Renal pelvis (tissue), 1 donor: ENCODE measurements at regions not wholly inside any gene's neighbourhood (a gene's known extent, or its start where the extent isn't known, plus 50 kb on each side); places are given as distances from the start of the nearest gene placed in this dataset.

Experiments
- DNase-seq: peaks from one replicate; pipeline ENCODE4 v3.0.0-alpha.2; 2013

DNA sequence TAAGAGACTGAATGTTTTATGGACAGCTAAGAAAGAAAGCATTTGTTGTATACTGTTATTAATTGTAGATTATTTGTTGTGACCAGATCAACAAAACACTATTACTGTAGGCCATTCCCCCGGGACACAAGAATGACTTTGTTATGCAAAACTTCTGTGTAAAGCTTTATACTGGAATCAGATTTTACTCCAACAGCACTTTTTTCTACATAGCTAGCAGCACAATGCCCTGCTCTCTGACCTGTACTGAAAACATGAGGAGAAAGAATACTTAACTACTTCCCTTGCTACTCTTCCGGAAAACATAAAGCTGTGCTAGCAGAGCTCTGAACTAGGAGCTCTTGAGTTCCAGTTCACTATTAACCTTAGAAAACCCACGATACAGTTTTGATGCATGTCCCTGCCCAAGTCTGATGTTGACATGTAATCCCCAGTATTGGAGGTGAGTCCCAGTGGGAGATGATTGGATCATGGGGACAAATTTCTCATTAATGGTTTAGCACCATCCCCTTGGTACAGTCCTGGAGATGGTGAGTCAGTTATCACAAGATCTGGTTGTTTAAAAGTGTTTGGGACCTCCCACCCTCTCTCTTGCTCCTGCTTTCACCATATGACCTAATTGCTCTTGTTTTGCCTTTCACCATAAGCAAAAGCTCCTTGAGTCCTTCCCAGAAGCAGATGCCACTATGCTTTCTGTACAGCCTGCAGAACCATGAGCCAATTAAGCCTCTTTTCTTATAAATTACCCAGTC is 601.1 kb upstream of the PIK3C3 start:
- peak; percentile 26 for DNase-seq

DNA sequence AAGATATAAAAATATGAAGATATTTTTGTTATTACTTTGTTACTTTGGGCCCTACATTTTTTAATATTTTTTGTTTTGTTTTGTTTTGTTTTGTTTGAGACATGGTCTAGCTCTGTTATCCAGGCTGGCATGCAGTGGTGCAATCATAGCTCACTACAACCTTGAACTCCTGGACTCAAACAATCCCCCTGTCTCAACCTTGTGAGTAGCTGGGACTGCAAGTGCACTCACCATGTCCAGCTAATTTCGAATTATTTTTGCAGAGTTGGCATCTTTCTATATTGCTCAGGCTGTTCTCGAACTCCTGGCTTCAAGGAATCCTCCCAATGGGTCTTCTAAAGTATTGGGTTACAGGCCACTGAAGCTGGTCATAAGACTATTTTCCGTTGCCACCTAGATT is 603.6 kb upstream of the PIK3C3 start:
- no peak for DNase-seq

DNA sequence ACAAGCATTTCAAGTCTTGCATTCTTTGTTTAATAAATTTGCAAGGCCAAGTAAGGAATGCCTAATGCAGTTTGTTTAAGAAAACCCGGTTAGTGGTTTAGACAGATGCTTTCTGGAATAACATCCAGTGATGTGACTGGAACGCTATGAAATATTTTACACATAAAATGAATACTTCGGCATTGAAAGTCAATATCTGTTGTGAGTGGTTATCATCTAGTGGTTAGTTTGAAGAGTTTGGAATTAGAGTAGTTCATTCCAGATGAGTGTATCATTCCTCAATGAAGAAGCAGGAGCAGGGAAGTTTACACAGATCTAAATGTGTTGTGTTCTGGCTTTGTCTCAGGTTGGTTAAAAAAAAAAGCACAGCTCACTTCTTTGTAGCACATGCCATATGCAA is 608.0 kb upstream of the PIK3C3 start:
- no peak for DNase-seq

DNA sequence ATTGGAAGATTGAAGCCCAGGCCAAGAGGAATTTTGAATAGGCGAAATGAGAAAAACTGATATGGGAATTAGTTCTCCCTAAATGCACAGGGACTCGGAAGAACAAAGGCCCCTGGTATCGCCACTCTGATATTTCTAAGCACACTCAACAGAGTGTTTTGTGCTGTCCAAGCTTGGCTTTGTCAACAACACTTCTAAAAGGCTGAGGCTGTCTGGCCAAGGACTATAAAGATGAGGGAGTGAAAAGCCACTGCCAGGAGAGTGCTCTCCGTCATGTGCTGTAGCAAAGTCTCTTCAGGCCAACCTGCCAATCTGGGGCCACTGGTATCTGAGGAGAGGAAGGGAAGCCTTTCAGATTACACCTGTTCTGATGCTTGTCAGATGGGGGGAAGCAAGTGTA is 611.2 kb upstream of the PIK3C3 start:
- no peak for DNase-seq

DNA sequence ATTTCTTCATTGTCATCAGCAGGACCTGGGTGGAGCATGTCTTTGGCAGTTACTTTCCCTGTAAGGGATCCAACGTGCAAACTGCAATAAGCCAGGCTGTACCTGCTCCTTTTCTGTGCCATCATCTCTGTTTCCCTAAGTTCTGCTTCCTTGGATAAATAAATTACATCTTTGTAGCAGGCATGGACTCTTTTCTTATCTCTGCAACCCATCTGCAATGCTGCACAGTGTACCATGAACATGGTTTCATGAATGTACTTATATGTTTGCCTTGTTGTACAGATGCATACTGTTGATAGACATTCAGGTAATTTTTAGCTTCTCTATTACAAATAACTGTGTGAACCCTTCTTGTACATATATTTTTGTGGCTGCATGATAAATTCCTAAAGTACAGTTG is 616.7 kb upstream of the PIK3C3 start:
- no peak for DNase-seq

DNA sequence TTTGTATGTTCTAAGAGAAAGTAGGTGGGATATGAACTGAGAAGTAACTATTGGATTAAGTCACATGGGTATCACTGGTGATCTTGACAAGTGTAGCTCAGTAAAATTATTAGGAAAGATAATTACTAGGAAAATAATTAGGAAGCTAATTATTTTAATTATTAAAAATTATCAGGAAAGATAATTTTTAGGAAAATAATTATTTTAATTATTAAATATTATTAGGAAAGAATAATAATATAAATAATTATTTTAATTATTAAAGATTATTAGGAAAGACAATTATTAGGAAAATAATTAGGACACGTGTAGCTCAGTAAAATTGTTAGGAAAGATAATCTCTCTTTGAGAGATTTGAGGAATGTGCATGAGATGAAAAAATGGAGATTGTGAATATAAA is 623.4 kb upstream of the PIK3C3 start:
- no peak for DNase-seq

DNA sequence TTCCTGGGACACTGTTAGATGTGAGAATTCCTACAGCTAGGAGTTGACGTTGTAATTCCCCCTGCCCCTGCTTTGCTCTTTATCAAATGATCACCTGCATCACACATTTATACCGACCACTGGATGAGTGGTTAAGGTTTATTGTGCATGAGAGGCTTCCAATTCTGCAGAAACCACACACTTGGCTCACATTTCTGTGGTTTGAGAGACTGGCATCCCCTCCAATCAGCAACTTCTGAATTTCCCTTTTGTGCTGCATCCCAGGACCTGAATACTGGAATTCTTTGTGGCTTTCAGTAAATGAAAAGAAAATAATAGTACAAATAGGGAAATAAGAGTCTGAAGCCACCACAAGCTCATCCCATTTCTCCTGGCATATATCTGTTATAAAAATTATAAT is 628.7 kb upstream of the PIK3C3 start:
- DNase-seq = no peak

DNA sequence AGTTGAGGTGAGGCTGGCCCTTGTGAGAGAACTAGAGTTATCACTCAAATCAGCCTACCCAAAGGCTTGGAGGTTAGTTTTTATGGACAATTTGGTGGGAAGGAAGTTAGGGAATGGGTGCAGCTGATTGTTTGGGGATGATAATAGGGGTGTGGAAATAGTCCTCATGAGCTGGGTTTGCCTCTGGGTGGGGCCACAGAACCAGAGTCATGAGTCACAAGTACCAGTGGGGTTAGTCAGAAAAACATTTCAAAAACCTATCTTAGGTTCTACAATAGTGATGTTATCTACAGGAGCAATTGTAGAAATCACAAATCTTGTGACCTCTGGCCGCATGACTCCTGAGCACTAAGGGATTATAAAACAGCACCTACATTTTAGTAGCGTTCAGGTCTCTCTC is 630.1 kb upstream of the PIK3C3 start:
- DNase-seq = no peak

DNA sequence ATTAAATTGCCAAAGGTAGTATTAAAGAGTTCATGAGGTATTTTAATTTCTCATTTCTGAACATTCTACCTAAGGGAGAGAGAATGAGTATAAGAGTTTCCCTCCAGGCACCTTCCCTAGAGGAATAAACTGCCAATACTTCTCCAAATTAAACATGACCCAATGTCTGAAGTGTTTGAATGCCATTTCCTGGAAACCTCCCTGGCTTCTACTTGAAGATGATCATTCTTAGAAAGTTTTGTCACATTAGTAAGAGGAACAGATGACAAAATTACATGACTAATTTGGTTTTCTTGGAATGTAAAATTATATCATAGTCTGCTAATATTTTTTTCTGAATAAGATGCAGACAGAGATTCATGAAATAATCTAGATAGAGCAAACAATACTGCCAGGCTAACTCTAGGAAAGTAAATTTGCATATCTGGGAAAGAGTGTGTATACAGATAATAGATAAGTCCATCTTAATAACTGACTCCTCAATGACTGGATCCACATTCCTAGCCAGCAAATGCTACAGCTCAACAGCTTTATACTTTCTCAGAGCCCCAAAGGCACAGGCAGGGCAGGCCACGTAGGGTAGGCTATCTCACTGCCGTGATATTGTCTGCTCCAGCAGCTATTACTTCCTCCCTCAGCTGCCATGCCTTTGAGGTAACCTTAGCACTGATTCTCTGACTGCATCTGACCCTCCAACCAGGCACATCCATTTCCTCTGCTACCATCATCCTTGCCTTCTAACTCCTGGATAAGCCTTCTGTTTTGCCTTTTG is 630.8 kb upstream of the PIK3C3 start:
- no peak for DNase-seq

DNA sequence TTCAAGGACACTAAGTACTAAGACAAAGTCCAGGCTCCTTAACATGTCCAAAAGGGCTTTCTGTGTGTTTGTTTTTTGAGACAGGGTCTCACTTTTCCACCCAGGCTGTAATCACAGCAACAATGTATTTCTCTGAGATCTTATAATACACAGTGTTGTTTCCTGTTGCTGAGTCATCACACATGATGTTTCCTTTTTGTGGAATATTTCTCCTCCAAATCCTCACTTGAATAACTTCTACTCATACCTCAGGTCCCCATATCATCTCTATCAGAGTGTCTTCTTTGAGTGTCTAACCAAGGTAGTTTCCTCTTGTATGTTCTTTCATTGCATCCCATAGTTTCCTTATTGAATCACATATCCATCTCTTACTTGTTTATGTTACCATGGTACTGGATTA is 632.0 kb upstream of the PIK3C3 start:
- no peak for DNase-seq

DNA sequence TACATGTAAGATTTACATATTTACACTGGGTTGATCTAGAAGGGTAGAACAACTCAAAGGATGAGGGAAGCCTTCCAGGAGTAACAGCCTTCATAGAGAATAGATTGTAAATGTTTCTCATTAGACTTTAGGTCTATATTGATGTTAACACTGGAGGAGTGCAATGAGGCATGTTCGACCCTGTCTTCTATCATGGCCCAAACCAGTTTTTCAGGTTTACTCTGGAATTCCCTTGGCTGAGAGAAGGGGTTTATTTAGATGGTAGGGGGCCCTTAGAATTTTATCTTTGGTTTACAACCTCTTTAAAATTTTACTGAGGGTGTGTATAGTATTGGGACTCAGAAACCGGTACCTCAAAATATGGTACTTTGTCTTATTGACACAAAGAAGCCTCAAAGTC is 634.9 kb upstream of the PIK3C3 start:
- peak; percentile 21 for DNase-seq

DNA sequence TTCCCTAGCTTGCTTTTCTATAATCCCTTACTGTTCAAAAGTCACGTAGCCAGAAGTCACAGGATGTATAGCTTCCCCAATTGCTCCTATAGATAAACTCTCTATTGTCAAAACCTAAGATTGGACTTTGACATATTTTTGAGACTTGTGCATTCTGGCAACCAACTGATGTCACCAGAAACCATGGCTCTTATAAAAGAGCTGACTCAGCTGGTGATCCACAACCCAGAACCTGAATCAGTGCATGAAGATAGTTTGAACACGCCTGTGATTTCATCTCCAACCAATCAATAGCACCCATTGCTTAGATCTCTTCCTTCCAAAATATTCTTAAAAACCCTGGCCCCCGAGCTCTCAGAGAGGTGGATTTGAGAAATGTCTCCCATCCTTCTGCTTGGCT is 639.9 kb upstream of the PIK3C3 start:
- no peak for DNase-seq

DNA sequence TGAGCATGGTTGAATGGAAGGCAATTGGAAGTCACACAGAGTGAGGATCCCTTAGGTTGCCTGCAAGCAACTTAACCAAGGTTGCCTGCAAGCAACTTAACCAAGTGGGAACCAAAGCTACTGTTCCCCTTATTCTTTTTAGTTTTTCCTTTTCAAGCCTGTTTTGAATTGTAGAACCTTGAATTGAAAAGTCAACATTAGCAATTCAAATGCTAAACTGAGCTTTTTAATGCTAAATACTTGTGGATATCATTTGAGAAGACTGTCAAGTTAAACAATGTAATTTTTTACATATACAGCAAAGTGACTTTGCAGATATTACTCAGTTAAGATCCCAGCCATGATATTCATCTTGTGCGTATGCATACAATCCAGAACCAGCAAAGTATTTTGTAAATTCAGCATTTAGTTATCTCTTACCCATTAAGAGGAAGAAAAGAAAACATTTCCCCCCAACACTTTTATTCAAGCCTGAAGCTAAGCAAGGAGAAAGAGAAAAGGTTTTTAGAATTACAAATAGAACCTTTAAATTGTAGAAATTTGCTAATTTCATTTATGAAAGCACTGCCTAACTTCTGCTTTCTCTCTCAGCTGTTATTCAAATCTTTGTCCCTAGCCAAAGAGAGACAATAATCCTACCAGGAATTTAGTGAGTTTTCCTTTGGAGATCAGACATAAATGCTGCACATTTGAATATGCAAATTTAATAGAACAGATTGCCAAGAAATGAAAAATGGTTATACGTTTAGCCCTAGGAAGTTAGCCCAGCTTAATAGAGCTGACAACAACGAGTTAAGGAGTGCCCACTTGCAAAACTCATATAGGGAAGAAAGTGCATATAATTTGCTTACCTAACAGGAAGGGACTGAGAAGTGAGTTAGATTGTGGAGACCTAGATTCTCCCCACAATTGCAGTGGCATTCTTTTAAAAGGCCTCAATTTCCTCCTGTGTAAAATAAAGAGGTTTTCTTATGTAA is 643.2 kb upstream of the PIK3C3 start:
- DNase-seq = no peak

DNA sequence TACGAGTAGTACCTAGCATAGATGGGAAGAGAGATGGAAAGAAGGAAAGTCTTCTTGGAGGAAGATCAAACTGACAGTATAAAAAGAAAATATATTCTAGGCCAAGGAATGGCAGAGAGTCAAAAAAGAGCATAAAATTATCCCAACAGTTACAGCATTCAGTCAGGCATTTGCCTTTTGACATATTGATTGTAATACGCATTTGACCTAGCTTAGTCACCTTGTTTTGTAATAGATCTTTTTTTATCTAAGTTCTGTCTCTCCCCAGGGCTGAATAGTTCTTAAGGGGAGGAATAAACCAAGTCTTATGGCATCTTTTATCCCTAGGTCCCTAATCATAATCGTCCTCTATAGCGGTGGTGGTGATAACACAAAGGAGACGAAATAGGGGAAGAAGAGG is 657.3 kb upstream of the PIK3C3 start:
- no peak for DNase-seq

DNA sequence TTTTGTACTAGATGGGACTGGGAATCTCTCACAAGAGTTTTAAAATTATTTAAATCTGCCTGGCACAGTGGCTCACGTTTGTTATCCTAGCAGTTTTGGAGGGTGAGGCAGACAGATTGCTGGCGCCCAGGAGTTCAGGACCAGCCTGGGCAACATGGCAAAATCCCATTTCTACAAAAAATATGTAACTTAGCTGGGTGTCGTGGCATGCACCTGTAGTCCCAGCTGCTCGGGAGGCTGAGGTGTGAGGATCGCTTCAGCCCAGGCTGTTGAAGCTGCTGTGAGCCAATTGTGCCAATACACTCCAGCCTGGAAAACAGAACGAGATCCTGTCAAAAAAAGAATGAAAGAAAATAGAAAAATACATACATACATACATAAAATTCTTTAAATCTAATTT is 685.7 kb upstream of the PIK3C3 start:
- no peak for DNase-seq

DNA sequence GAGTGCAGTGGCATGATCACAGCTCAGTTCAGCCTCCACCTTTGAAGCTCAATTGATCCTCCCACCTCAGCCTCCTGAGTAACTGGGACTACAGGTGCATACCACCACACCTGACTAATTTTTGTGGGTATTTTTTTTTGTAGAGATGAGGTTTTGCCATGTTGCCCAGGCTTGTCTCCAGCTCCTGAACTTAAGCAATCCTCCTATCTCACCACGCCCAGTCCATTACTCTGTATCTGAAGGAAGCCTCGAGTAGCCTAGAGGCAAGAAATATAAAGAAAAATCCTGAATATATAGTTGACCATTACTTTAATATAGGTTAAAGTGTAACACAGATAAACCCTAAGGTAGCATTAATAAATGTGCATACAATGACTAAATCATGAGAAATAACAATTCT is 686.8 kb upstream of the PIK3C3 start:
- no peak for DNase-seq

DNA sequence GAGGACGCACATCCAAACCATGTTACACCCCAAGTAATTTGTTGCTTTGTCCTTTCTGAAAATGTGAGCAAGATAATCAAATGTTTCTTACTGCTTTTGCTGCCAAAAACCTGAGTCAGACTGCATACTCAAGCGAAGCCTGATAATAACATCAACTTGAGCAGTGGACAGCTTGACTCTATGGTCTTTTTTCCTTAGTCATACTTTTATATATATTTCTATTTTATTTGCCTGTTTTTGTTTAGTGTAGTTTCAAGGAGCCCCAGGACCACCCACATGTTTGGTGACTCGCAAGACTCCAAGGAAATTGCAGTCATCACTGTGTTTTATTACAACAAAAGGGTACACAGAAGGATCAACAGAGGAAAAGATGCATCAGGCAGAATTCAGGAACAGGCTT is 688.4 kb upstream of the PIK3C3 start:
- peak; percentile 15 for DNase-seq

DNA sequence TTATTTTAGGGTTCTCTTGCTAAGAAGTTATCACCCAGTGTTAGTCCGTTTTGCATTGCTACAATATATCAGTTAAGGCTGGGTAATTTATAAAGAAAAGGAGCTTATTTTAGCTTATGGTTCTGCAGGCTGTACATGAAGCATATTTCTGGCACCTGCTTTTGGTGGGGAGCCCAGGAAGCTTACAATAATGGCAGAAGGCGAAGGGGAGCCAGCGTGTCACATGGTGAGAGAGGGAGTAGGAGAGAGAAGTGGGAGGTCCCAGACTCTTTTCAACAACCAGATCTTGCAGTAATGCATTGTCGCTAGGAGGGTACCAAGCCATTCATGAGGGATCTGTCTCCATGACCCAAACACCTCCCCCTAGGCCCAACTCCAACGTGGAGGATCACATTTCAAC is 688.8 kb upstream of the PIK3C3 start:
- no peak for DNase-seq

DNA sequence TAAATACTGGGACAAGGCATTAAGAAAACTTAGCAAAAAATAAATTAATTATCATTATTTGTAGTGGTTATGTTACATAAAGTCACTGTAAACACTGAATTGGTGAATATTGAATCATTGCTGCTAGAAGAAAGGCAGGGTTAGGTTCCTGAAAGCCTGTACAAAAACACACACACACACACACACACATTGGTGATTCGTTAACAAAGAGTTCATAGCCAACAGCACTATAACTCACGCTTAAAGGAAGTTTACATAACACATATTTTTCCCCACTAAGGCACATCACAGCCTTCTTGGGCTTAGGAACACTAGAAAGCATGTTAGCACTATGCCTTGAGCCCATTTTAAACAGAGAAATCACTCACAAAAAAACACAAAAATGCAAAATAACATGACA is 690.0 kb upstream of the PIK3C3 start:
- peak; percentile 22 for DNase-seq

DNA sequence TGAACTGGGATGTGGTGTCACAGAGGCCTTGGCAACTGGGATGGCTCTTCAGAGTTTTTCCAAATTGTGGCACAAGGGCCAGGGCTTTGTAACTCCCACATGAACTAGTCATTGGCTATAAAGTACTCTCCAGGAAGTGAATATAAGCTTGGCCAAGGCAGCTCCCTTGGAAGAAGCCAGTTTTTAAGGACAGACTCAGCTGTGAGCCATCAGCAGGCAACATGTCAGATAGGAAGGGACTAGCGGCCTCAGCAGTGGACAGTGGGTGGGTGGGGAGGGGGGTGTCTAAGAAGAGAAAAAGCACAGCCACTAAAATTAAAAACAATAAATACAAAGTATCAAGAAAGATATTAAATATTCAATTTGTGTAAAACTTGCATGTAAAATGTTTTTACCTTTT is 691.1 kb upstream of the PIK3C3 start:
- peak; percentile 12 for DNase-seq

DNA sequence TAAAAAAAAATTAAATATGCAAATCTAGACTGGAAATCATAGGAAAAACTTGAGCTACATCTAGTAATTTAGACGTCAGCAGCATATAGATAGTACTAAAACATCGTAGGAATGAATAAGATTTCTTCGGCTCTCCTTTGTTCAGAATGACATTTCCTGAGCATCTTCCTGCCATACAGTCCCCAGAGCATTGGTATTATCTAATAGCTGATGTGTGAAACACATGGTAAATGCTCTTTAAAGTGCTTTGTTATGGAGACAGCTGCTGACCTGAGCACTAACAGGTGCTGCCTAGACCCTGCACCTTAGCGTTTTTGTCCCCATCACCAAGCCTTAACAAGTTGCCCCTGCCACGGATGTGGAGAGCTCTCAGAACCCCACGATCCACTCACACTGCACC is 692.3 kb upstream of the PIK3C3 start:
- DNase-seq = no peak

DNA sequence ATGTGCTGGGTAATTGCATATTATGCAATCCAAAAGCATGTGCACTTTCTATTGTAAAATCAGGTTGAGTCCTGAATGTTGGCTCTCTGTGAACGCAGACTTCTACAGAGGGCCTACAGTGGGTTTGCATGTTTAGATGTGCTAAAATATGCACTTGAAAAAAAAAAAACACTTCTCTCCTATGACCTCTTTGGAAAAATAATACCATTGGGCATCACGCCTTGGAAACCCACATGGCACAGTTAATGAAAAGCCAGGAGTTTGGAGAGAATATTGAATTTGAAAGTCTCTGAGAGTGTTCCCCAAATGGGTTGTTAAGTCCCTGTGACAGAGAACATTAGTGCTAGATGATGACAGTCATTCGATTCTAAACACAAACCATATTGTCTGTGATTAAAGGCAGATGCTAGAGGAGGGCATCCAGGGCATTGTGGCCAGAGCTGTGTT is 710.4 kb upstream of the PIK3C3 start:
- no peak for DNase-seq

DNA sequence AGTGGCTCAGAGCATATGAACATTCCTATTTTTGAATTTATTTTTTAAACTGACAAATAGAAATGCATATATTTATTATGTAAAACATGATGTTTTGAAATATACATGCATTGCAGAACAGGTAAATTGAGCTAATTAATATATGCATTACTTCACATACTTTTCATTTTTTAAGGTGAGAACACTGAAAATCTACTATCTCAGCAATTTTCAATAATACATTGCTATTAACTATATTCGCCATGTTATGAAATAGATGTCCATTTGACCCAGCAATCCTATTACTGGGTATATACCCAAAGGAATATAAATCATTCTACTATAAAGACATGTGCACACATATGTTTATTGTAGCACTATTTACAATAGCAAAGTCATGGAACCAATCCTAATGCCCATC is 717.7 kb upstream of the PIK3C3 start:
- no peak for DNase-seq
